SJCRH30 (cell line): ENCODE measurements at regions not wholly inside any gene's neighbourhood (a gene's known extent, or its start where the extent isn't known, plus 50 kb on each side); places are given as distances from the start of the nearest gene placed in this dataset.

Experiments
- DNase-seq, 2 experiments: peaks; one replicate each; pipeline ENCODE4 v3.0.0-alpha.2; 2015 to 2020
- H3K27ac ChIP-seq: fragments of 250-450 bp; sonication (Bioruptor Pico); 2 replicates; pipeline ENCODE4 v1.5.1; 2020; ENCODE audit warnings: mild to moderate bottlenecking, moderate library complexity
- H3K27me3 ChIP-seq: fragments of 250-450 bp; sonication (Bioruptor Pico); 2 replicates; pipeline ENCODE4 v1.5.1; 2020; ENCODE audit warnings: mild to moderate bottlenecking, moderate library complexity
- H3K36me3 ChIP-seq: fragments of 250-450 bp; sonication (Bioruptor Pico); 2 replicates; pipeline ENCODE4 v1.5.1; 2020; ENCODE audit warnings: mild to moderate bottlenecking, moderate library complexity
- H3K4me1 ChIP-seq: fragments of 250-450 bp; sonication (Bioruptor Pico); 2 replicates; pipeline ENCODE4 v1.5.1; 2020; ENCODE audit warnings: mild to moderate bottlenecking, moderate library complexity
- H3K4me3 ChIP-seq: fragments of 250-450 bp; sonication (Bioruptor Pico); 2 replicates; pipeline ENCODE4 v1.5.1; 2020; ENCODE audit warnings: mild to moderate bottlenecking, moderate library complexity
- H3K9me3 ChIP-seq: fragments of 250-450 bp; sonication (Bioruptor Pico); replicated peaks from 2 replicates; pipeline ENCODE4 v1.5.1; 2020; ENCODE audit warnings: mild to moderate bottlenecking, moderate library complexity

- peak overlapping the region; percentile 35; the same call in 1 of the 2 replicates for H3K27ac ChIP-seq
Observed at GRCh38 chr2:150134223-150134857, 353.1 kb downstream of the RND3 start.

GRCh38 chr2:150133623-150134022, 353.8 kb downstream of the RND3 start:
- no peaks in the 10 kb centered on the region for H3K27me3 ChIP-seq
- no peaks in the 10 kb centered on the region for H3K36me3 ChIP-seq
- peaks cover 12% of the 10 kb centered on the region for H3K4me1 ChIP-seq
- peak overlapping the region; percentile 35 for H3K27ac ChIP-seq
- DNase-seq: peak; percentile 7 to 41
- H3K9me3 ChIP-seq: no peaks in the 10 kb centered on the region
- no peak overlapping the region for H3K4me3 ChIP-seq

More at GRCh38 chr2:150134223-150134857, 353.1 kb downstream of the RND3 start:
- DNase-seq: no peak
- H3K9me3 ChIP-seq: no peaks in the 10 kb centered on the region
- H3K27me3 ChIP-seq: no peaks in the 10 kb centered on the region
- H3K36me3 ChIP-seq: no peaks in the 10 kb centered on the region
- H3K4me1 ChIP-seq: peaks cover 16% of the 10 kb centered on the region
- H3K4me3 ChIP-seq: no peak overlapping the region

GRCh38 chr2:150129921-150130575, 357.4 kb downstream of the RND3 start:
- DNase-seq: no peak
- Histone ChIP-seq H3K27ac (no peak overlapping the region), H3K4me3 (no peak overlapping the region), H3K27me3 (no peaks in the 10 kb centered on the region; the same call in 1 of the 2 replicates), H3K36me3 (no peaks in the 10 kb centered on the region), H3K4me1 (peaks cover 12% of the 10 kb centered on the region), H3K9me3 (no peaks in the 10 kb centered on the region)

- Histone ChIP-seq H3K27me3 (no peaks in the 10 kb centered on the region; the same call in 1 of the 2 replicates), H3K4me1 (no peaks in the 10 kb centered on the region), H3K9me3 (no peaks in the 10 kb centered on the region), H3K4me3 (no peak overlapping the region), H3K36me3 (no peaks in the 10 kb centered on the region), H3K27ac (no peak overlapping the region)
- DNase-seq: no peak
Observed at GRCh38 chr2:150127995-150128394, 359.5 kb downstream of the RND3 start.

- no peaks in the 10 kb centered on the region for H3K9me3 ChIP-seq
- no peaks in the 10 kb centered on the region; the same call in 1 of the 2 replicates for H3K27me3 ChIP-seq
- no peaks in the 10 kb centered on the region for H3K36me3 ChIP-seq
- no peak overlapping the region for H3K27ac ChIP-seq
- no peak for DNase-seq
- H3K4me3 ChIP-seq: no peak overlapping the region
- no peaks in the 10 kb centered on the region for H3K4me1 ChIP-seq
Observed at GRCh38 chr2:150127346-150127990, 360.0 kb downstream of the RND3 start.

- Histone ChIP-seq H3K36me3 (no peaks in the 10 kb centered on the region), H3K4me3 (no peak overlapping the region), H3K9me3 (no peaks in the 10 kb centered on the region), H3K27me3 (no peaks in the 10 kb centered on the region; the same call in 1 of the 2 replicates), H3K4me1 (no peaks in the 10 kb centered on the region), H3K27ac (no peak overlapping the region)
- no peak for DNase-seq
Observed at GRCh38 chr2:150126839-150127238, 360.6 kb downstream of the RND3 start.

GRCh38 chr2:150126143-150126740, 361.2 kb downstream of the RND3 start:
- Histone ChIP-seq H3K36me3 (no peaks in the 10 kb centered on the region), H3K27me3 (no peaks in the 10 kb centered on the region; the same call in 1 of the 2 replicates), H3K4me3 (no peak overlapping the region), H3K9me3 (no peaks in the 10 kb centered on the region), H3K4me1 (no peaks in the 10 kb centered on the region), H3K27ac (no peak overlapping the region)
- no peak for DNase-seq

GRCh38 chr2:150125708-150126107, 361.8 kb downstream of the RND3 start:
- no peaks in the 10 kb centered on the region; the same call in 1 of the 2 replicates for H3K27me3 ChIP-seq
- H3K4me3 ChIP-seq: no peak overlapping the region
- no peak overlapping the region for H3K27ac ChIP-seq
- H3K36me3 ChIP-seq: no peaks in the 10 kb centered on the region
- H3K9me3 ChIP-seq: no peaks in the 10 kb centered on the region
- DNase-seq: peak; percentile 13 to 45
- no peaks in the 10 kb centered on the region for H3K4me1 ChIP-seq

- Histone ChIP-seq H3K4me1 (no peaks in the 10 kb centered on the region), H3K4me3 (no peak overlapping the region), H3K36me3 (no peaks in the 10 kb centered on the region), H3K27me3 (no peaks in the 10 kb centered on the region; the same call in 1 of the 2 replicates), H3K9me3 (no peaks in the 10 kb centered on the region), H3K27ac (no peak overlapping the region)
- no peak for DNase-seq
Observed at GRCh38 chr2:150125188-150125587, 362.3 kb downstream of the RND3 start.

GRCh38 chr2:150124739-150125138, 362.7 kb downstream of the RND3 start:
- H3K27ac ChIP-seq: no peak overlapping the region
- no peak for DNase-seq
- H3K4me1 ChIP-seq: no peaks in the 10 kb centered on the region
- H3K4me3 ChIP-seq: no peak overlapping the region
- no peaks in the 10 kb centered on the region for H3K9me3 ChIP-seq
- H3K36me3 ChIP-seq: no peaks in the 10 kb centered on the region
- no peaks in the 10 kb centered on the region; the same call in 1 of the 2 replicates for H3K27me3 ChIP-seq

- Histone ChIP-seq H3K4me1 (no peaks in the 10 kb centered on the region), H3K27ac (no peak overlapping the region), H3K4me3 (no peak overlapping the region), H3K9me3 (no peaks in the 10 kb centered on the region), H3K36me3 (no peaks in the 10 kb centered on the region), H3K27me3 (no peaks in the 10 kb centered on the region; the same call in 1 of the 2 replicates)
- DNase-seq: no peak
Observed at GRCh38 chr2:150122871-150123613, 364.4 kb downstream of the RND3 start.

- no peaks in the 10 kb centered on the region for H3K27me3 ChIP-seq
- DNase-seq: no peak
- H3K36me3 ChIP-seq: no peaks in the 10 kb centered on the region
- no peaks in the 10 kb centered on the region for H3K9me3 ChIP-seq
- H3K4me3 ChIP-seq: no peak overlapping the region
- H3K4me1 ChIP-seq: no peaks in the 10 kb centered on the region
- no peak overlapping the region for H3K27ac ChIP-seq
Observed at GRCh38 chr2:150122156-150122555, 365.3 kb downstream of the RND3 start.

GRCh38 chr2:150120326-150120955, 367.0 kb downstream of the RND3 start:
- Histone ChIP-seq H3K36me3 (no peaks in the 10 kb centered on the region), H3K9me3 (no peaks in the 10 kb centered on the region), H3K27me3 (no peaks in the 10 kb centered on the region), H3K27ac (no peak overlapping the region), H3K4me3 (no peak overlapping the region), H3K4me1 (no peaks in the 10 kb centered on the region)
- DNase-seq: no peak

GRCh38 chr2:150119819-150120218, 367.6 kb downstream of the RND3 start:
- no peaks in the 10 kb centered on the region for H3K27me3 ChIP-seq
- H3K4me3 ChIP-seq: no peak overlapping the region
- H3K27ac ChIP-seq: no peak overlapping the region
- no peaks in the 10 kb centered on the region for H3K36me3 ChIP-seq
- H3K4me1 ChIP-seq: no peaks in the 10 kb centered on the region
- no peak for DNase-seq
- no peaks in the 10 kb centered on the region for H3K9me3 ChIP-seq
